GM18867 (cell line): ENCODE measurements at regions not wholly inside any gene's neighbourhood (a gene's known extent, or its start where the extent isn't known, plus 50 kb on each side); places are given as distances from the start of the nearest gene placed in this dataset.
"Not testable (repeated sequence)": the region's sequence is repeated elsewhere in the genome, so short reads cannot be mapped to it uniquely, and the experiment has no call there.

Experiments used
- ATAC-seq: cut with Tn5 transposase; IDR thresholded peaks from one replicate; pipeline ENCODE4 v1.9.1; 2021; ENCODE audit warnings: mild to moderate bottlenecking, moderate library complexity; ENCODE audit not compliant: unreplicated experiment

DNA sequence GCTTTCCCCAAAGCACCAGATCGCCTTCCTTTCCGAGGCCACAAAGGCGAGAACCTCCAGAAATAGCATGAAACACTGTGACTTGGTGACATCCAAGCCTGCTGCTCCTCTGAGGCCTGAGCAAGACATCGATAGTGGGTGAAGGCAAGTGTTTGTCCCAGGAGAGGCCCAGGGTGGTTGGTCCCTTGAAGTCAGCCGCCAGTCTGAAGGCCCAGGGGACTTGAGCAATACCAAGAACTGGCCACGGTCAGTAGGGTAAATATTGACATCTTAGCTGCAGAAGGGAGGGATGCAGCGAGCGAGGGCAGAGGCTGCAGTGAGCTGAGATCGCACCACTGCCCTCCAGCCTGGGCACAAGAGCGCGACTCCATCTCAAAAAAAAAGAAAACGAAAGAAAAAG lies 1533.5 kb downstream of the REEP3 start:
- not testable (repeated sequence) for ATAC-seq

DNA sequence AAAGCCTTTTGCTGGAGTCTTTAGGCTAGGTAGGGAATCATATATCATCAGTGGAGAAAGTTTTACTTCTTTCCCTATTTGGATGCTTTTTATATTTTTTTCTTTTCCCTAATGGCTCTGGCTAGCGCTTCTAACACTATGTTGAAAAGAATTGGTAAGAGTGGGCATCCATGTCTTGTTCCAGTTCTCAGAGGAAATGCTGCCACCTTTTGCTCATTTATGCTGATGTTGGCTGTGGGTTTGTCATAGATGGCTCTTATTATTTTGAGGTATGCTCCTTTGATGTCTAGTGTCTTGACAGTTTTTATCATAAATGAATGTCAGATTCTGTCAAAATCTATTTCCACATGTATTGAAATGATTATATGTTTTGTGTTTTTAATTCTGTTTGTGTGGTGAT lies 1544.1 kb downstream of the REEP3 start:
- ATAC-seq: no peak

DNA sequence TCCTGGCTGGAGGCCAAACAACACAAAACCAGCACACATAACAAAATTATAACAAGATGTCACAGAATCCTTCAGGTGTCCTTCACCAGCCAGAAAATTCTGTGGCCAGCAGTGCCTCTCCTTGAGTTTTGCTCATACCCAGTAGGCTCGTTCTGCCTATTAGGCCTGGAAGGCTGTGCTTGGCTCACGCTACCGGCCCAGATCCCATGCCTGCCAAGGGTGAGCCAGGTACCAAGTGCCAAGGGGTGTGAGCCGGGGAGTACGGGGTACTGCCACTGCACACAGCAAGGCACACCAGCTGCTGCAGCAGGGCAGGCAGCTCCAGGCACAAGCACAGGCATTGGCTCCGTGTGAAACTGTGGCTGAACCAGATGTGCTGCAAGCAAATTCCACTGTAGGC lies 1562.0 kb downstream of the REEP3 start:
- no peak for ATAC-seq

DNA sequence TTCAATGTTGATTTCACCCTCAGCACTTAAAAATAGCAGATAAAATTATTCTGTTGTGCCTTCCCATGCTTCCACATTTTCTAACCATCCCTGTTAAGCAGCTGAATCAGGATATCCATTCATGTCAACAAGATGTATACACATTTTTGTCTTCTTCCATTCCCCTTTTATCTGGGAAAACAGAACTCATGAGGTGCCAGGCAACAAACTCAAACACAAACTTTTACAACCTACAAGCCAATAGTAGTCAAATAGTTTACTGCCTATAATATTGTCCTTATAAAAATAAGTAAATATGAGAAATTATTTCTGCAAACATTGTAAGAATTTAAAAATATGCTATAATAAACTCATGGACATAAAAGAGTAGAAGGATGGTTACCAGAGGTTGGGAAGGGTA lies 1569.8 kb downstream of the REEP3 start:
- no peak for ATAC-seq

DNA sequence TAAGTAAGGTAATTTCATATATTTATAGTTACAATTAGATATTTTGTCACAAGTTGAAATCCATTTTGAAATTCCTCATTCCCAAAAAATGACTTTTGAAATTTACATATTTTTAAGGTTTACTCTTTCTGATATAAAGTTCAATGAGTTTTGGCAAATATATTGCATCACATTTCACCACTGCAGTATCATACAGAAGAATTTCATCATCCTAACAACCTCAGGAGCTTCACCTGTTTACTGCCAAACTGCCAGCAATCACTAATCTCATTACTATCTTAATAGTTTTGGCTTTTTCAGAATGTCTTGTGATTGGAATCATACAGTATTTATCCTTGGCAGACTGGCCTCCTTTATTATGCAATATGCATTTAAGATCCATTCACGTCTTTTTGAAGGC lies 1578.9 kb downstream of the REEP3 start:
- no peak for ATAC-seq

DNA sequence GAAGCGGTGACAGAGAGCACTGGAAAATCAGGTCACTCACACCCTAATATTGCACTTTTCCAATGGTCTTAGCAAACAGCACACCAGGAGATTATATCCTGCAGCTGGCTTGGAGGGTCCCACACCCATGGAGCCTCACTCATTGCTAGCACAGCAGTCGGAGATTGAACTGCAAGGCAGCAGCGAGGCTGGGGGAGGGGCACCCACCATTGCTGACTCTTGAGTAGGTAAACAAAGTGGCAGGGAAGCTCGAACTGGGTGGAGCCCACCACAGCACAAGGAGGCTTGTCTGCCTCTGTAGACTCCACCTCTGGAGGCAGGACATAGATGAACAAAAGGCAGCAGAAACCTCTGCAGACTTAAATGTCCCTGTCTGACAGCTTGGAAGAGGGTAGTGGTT lies 1579.7 kb downstream of the REEP3 start:
- not testable (repeated sequence) for ATAC-seq

DNA sequence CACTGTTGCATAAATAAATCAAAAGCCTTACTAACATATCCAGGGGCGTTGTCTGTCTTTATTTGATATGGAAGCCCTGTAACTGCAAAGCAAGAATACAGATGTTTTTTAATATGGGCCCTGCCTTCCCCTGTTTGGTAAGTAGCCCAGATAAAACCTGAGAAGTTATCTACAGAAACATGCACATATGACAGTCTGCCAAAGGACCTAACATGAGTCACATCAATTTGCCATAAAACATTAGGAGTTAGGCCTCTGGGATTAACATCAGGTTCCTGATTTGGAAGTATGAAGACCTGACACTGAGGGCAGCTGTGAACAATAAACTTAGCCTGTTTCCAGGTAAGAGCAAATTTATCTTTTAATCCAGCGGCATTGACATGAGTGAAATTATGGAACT lies 1588.8 kb downstream of the REEP3 start:
- ATAC-seq: no peak

DNA sequence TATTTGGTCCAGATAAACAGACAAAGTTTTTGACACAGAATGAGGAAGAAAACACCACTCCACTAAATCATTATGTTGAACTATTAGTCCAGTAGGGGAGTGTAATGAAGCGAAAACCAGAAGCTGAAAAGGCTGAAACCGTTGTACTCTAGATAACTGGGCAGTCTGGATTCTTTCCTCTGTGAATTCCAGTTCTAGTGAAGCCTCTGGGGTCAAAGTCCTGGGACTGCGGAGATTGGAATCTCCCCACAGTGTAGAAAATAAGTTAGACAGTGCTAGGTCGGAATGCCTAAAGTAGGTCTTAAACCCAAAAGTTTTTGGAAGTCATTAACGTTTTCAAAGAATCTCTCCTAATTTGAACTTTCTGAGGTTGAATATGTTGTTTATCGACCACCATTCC lies 1589.9 kb downstream of the REEP3 start:
- not testable (repeated sequence) for ATAC-seq

DNA sequence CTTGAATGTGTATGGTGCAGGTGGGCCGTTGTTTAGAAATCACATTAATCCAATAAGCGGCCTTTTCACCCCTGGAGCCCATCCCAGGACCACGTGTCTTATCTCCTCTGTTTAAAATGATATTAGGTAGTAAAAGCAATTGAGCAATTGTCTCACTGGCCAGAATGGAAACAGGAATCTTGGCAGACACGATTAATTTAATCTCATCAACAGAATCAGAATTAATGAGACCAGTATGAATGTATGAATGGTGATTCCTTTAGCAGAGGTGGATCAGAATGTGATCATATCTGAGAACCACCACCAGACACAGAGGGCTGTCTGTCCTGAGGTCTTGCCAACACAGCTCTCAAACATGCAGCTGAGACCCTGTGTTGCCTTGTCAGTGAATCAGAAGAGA lies 1591.4 kb downstream of the REEP3 start:
- ATAC-seq: no peak

DNA sequence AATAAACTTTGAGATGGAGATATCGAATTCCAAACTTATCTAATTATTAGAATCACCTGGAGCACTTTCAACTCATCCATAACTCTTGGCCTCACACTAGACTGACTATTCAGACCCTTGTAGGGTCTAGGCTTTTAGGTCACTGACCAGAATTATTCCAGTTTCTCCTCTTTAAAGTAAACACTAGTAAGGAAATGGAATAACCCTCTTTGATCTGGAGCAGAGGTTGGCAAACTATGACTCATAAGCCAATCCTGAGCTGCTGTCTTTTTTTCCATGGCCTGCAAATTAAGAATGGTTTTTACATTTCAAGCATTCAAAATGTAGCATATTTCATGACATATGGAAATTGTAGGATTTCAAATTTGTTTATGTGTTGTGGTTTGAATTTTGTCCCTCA lies 1601.9 kb downstream of the REEP3 start:
- no peak for ATAC-seq

DNA sequence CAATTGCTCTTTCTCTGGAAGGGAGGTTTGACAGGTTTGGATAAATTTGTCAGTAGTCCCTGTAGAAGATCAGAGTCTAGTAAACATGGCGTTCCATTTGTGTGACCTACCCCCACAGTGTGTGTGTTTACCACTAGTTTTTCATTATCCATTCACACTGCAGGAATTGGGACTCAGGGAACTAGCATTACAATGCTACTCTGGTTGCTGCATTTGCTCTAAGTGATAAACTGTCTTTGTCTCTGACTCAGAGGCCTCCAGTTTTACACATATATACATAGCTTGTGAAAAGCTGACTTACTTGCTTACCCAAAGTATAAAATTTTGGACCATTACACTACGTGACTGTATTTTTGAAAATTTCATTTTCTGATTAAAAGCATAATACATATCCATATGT lies 1604.0 kb downstream of the REEP3 start:
- ATAC-seq: no peak

DNA sequence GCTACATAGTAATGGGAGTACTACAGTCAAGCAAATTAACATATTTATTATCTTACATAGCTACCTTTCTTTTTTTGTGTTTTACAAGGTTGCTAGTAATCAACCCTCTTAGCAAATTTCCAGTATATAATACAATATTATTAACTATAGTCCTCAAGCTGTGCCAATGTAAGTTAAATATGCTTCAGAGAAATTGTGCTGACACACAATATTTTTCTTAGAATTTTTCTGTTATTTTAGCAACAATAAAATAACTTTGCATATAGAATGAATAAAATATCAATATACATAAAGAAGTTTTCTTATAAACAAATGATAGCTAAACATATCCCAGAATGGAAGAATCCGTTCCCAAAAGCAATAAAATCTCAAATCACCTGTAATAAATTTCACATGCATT lies 1605.1 kb downstream of the REEP3 start:
- ATAC-seq: no peak

DNA sequence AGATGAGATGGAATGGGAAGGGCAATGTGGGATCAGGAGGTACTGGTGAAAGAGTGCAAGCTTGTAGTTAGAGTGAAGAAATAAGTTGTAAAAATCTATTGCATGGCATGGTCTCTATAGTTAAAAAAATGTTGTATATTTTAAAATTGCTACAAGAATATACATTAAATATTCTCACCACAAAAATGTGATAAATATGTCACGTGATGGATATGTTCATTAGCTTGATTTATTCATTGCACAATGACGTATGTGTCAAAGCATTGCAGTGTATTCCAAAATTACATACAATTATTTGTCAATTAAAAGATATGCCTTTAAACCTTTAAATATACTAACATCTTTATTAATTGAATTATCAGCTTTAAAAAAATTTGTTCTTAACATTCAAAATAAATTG lies 1607.1 kb downstream of the REEP3 start:
- no peak for ATAC-seq

DNA sequence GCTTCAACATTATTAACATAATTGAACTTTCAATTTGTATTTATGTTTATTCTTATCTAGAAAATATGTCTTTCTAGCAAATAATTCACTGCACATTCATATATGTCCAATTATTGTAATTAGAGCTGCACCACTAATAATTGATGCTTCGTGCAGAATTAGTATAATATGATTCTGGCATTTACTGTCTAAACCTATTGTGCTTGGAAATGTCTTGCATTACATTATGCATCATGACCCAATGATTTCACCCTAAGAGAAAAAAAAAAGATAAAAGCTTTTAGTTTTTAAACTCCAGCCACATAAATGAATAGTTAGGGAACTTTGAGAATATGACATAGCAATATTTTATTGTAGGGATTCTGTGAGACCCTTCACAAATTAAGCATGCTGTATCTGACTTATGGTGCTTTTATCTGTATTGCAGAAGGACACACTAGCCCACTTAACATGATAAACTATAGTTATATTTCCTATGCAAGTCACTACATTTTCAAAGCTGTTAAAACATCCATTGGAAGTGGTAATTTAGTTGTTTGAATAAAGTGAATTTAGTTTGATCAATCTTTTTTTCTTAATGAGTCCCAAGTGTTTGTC lies 1609.1 kb downstream of the REEP3 start:
- no peak for ATAC-seq

DNA sequence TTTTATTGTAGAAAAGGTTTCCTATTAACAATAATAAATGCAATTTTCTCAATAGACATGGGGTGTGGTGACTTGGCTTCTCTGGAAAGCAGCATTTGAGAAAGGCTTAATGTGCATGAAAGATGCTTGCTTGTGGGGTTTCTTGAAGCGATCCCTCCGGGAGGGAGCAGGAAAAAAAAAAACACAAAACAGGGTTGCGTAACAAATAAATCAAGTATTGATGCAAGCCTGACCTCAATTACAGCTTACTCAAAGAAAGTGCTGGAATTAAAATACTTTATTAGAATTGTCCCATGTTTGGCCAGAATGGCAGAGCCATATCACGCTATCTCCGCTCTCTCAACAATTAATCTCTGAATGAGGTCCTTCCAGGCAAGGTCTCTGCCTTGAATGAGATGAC lies 1612.5 kb downstream of the REEP3 start:
- ATAC-seq: no peak

DNA sequence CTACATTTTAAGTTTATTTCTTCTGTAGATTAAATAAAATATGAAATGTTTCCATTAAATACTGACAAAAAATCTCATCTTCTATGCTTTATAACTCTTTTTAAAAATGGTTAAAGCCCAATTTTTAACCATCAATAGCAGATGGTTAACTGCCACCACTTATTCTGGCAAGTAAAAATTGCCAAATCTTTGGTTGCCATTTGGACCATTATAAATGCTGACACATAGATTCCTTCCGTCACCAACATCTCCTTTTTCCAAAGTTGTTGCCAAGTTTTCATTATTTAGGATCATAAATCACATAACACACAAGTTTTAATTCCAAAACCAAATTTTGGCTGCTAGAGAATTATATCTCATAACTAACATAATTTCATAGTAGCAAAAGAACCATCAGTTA lies 1614.3 kb downstream of the REEP3 start:
- ATAC-seq: no peak

DNA sequence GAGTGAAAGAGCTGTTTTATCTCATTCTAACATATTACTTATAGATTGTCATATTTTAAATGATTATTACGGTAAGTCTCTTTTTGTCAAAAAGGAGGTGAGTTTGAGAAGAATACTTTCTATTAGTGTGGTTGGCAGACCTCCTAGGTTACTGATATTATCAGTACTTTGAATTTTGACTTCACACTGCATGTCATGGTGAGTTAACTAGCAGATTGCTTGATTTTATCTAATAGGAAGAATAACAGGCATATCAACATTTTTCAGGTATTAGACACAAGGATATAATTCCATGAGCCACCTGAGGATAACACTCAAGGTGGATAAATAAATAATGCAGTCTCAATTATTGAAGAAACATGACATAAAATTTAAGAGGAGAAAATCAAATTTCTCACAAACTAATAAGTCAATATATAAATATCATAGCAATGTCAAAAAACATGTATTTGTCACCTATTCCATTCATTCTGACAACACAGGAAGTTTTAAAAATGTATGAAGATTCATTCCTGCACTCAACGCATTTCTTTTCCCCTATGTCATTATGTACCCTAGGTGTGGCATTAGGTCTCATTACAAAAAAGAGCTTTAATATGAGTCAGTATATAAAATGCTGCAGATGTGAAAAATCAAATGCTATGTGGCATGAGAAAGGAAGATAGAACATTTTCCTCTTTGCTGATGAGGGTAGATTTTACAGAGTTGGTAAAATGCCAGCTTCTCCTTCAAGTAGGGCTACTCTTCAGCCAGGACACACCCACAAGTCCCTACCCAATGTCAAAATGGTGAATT lies 1621.6 kb downstream of the REEP3 start:
- ATAC-seq: no peak

DNA sequence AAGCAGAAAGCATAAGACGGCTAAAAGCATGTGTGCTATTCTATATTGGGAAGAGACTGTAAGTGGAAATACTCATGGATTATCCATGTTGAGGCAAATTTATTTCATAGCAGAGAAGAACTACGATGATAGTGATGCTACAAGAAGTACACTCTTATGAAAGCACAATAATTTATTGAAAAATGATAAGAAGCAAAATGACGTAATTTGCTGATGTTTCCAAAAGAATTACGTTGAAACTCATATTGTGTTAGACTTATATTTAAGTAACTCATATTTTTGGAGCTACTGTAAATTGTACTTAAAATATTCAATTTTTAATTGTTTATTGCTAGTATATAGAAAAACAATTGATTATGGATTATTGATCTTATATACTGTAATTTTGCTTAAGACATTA lies 1622.5 kb downstream of the REEP3 start:
- no peak for ATAC-seq

DNA sequence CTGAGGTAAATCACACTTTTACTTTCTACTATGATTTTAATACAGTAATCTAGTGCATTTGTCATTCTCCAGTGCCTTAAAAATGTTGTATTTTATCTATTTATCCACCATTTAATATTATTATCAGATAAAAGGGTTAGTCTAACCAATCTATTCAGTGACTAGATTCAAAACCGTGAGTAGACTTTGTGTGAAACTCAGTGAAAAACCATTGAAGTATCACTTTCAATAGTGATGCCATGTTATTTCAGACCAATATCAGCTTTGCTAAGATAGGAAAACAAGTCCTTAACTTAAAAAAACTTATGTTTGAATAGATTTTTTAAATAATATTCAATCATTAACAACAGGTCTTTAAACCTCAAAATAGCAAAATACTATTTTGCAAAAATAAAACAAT lies 1628.7 kb downstream of the REEP3 start:
- no peak for ATAC-seq

DNA sequence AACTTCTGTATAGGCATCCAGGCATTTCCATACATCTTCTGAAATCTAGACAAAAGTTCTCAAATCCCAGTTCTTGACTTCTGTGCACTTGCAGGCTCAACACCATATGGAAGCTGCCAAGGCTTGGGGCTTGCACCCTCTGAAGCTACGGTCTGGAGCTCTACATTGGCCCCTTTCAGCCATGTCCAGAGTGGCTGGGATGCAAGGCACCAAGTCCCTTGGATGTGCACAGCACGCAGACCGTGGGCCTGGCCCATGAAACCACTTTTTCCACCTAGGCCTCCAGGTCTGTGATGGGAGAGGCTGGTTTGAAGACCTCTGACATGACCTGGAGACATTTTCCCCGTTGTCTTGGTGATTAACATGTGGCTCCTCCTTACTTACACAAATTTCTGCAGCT lies 1645.1 kb downstream of the REEP3 start:
- no peak for ATAC-seq

DNA sequence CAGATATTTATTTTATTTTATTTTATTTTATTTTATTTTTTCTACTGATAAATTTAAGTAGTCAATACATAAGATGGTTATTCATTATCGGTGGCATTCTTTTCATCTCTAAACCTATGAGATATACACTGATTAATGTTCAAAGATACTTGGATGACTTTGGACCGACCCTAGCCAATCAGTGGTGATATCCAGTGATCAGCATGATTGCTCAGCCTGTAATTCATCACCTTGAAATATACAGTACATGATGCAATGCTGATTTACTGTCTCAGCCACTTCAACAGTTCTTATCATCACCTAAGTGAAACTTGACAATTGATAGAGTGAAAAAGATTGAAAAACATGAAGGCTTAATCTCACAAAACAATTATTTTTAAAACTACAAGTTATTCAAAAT lies 1651.0 kb downstream of the REEP3 start:
- no peak for ATAC-seq

DNA sequence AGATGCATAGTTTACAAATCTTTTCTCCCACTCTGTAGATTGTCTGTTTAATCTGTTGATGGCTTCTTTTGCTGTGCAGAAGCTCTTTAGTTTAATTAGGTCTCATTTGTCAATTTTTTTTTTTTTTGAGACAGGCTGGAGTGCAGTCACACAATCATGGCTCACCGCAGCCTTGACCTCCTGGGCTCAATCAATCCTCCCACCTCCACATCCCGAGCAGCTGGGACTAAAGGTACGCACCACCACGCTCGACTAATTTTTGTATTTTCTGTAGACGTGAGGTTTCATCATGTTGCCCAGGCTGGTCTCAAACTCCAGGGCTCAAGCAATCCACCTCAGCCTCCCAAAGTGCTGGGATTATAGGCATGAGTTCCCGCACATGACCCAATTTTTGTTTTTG lies 1655.8 kb downstream of the REEP3 start:
- ATAC-seq: no peak

DNA sequence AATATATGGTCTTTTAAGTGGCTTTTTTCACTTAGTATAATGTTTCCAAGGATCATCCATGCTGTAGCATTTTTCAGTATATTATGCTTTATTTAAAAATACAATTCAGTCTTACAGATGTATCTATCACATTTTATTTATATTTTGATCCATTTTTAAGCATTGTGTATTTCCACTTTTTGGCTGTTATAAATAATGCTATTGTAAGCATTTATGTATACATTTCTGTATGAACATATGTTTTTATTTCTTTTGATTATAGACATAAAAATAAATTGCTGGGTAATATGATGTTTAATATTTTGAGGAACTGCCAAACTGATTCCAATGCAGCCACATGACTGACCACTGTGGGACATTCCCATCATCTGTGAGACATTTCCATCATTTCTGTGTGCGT lies 1662.0 kb downstream of the REEP3 start:
- ATAC-seq: no peak
